Stimulated activated CD8-positive, alpha-beta memory T cell treated with anti-CD3 and anti-CD28 coated beads, Interleukin-15, amount 100 ng/mL, for 24 hours (primary cell): ENCODE measurements at regions not wholly inside any gene's neighbourhood (a gene's known extent, or its start where the extent isn't known, plus 50 kb on each side); places are given as distances from the start of the nearest gene placed in this dataset.

Source experiments
- DNase-seq: peaks from one replicate; pipeline ENCODE4 v3.0.0-alpha.2; 2020; ENCODE audit warnings: low read depth

GRCh38 chr12:127231371-127231770, 1035.6 kb upstream of the TMEM132C start:
- DNase-seq: no peak

- DNase-seq: no peak
Observed at GRCh38 chr12:127233016-127233415, 1034.0 kb upstream of the TMEM132C start.

GRCh38 chr12:127235761-127236160, 1031.2 kb upstream of the TMEM132C start:
- no peak for DNase-seq

- no peak for DNase-seq
Observed at GRCh38 chr12:127236491-127236890, 1030.5 kb upstream of the TMEM132C start.

GRCh38 chr12:127237151-127237550, 1029.8 kb upstream of the TMEM132C start:
- no peak for DNase-seq

- DNase-seq: no peak
Observed at GRCh38 chr12:127238107-127238506, 1028.9 kb upstream of the TMEM132C start.

- DNase-seq: no peak
Observed at GRCh38 chr12:127239781-127240180, 1027.2 kb upstream of the TMEM132C start.

- no peak for DNase-seq
Observed at GRCh38 chr12:127240249-127240929, 1026.6 kb upstream of the TMEM132C start.

- DNase-seq: no peak
Observed at GRCh38 chr12:127241072-127241817, 1025.7 kb upstream of the TMEM132C start.

GRCh38 chr12:127245009-127245408, 1022.0 kb upstream of the TMEM132C start:
- no peak for DNase-seq

- no peak for DNase-seq
Observed at GRCh38 chr12:127245437-127245836, 1021.5 kb upstream of the TMEM132C start.

- no peak for DNase-seq
Observed at GRCh38 chr12:127247937-127248336, 1019.0 kb upstream of the TMEM132C start.

GRCh38 chr12:127249428-127249827, 1017.5 kb upstream of the TMEM132C start:
- DNase-seq: no peak

- no peak for DNase-seq
Observed at GRCh38 chr12:127253797-127254327, 1013.1 kb upstream of the TMEM132C start.

- no peak for DNase-seq
Observed at GRCh38 chr12:127254420-127254955, 1012.5 kb upstream of the TMEM132C start.

- DNase-seq: no peak
Observed at GRCh38 chr12:127257366-127257935, 1009.5 kb upstream of the TMEM132C start.

GRCh38 chr12:127260531-127260930, 1006.4 kb upstream of the TMEM132C start:
- DNase-seq: no peak

GRCh38 chr12:127260999-127261398, 1006.0 kb upstream of the TMEM132C start:
- DNase-seq: no peak

GRCh38 chr12:127262615-127263014, 1004.4 kb upstream of the TMEM132C start:
- no peak for DNase-seq

GRCh38 chr12:127263621-127264020, 1003.3 kb upstream of the TMEM132C start:
- no peak for DNase-seq

GRCh38 chr12:127267128-127267527, 999.8 kb upstream of the TMEM132C start:
- no peak for DNase-seq

GRCh38 chr12:127268213-127268612, 998.8 kb upstream of the TMEM132C start:
- no peak for DNase-seq
